ENCODE measurements at regions not wholly inside any gene's neighbourhood (a gene's known extent, or its start where the extent isn't known, plus 50 kb on each side); places are given as distances from the start of the nearest gene placed in this dataset.

- in situ Hi-C loops (cut with MboI; ENCODE audit: low sequenced_read_pairs) = no loop called here
Observed at GRCh38 chr5:112112346-112112745, 306.7 kb downstream of the EPB41L4A start.

GRCh38 chr5:112109331-112110007 is 309.6 kb downstream of the EPB41L4A start:
- in situ Hi-C loops (cut with MboI; ENCODE audit: low sequenced_read_pairs) = no loop called here

GRCh38 chr5:112106878-112107277 is 312.2 kb downstream of the EPB41L4A start:
- in situ Hi-C loops (cut with MboI; ENCODE audit: low sequenced_read_pairs) = no loop called here

- in situ Hi-C loops (cut with MboI; ENCODE audit: low sequenced_read_pairs) = no loop called here
Observed at GRCh38 chr5:112097768-112098167, 321.3 kb downstream of the EPB41L4A start.

- in situ Hi-C loops (cut with MboI; ENCODE audit: low sequenced_read_pairs) = no loop called here
Observed at GRCh38 chr5:112087222-112087621, 330.2 kb upstream of the NREP start.

GRCh38 chr5:112086740-112087139 is 329.7 kb upstream of the NREP start:
- in situ Hi-C loops (cut with MboI; ENCODE audit: low sequenced_read_pairs) = no loop called here

- in situ Hi-C loops (cut with MboI; ENCODE audit: low sequenced_read_pairs) = no loop called here
Observed at GRCh38 chr5:112084149-112084548, 327.2 kb upstream of the NREP start.

GRCh38 chr5:112083623-112084022 is 326.6 kb upstream of the NREP start:
- in situ Hi-C loops (cut with MboI; ENCODE audit: low sequenced_read_pairs) = no loop called here

- in situ Hi-C loops (cut with MboI; ENCODE audit: low sequenced_read_pairs) = no loop called here
Observed at GRCh38 chr5:112077180-112077579, 320.2 kb upstream of the NREP start.

- in situ Hi-C loops (cut with MboI; ENCODE audit: low sequenced_read_pairs) = no loop called here
Observed at GRCh38 chr5:112070022-112070421, 313.0 kb upstream of the NREP start.

- in situ Hi-C loops (cut with MboI; ENCODE audit: low sequenced_read_pairs) = no loop called here
Observed at GRCh38 chr5:112069329-112069728, 312.3 kb upstream of the NREP start.

GRCh38 chr5:112068593-112068992 is 311.6 kb upstream of the NREP start:
- in situ Hi-C loops (cut with MboI; ENCODE audit: low sequenced_read_pairs) = no loop called here

GRCh38 chr5:112065781-112066180 is 308.8 kb upstream of the NREP start:
- in situ Hi-C loops (cut with MboI; ENCODE audit: low sequenced_read_pairs) = no loop called here

- in situ Hi-C loops (cut with MboI; ENCODE audit: low sequenced_read_pairs) = no loop called here
Observed at GRCh38 chr5:112064956-112065355, 308.0 kb upstream of the NREP start.

GRCh38 chr5:112064271-112064701 is 307.3 kb upstream of the NREP start:
- in situ Hi-C loops (cut with MboI; ENCODE audit: low sequenced_read_pairs) = no loop called here

GRCh38 chr5:112063856-112064255 is 306.9 kb upstream of the NREP start:
- in situ Hi-C loops (cut with MboI; ENCODE audit: low sequenced_read_pairs) = no loop called here

GRCh38 chr5:112063191-112063590 is 306.2 kb upstream of the NREP start:
- in situ Hi-C loops (cut with MboI; ENCODE audit: low sequenced_read_pairs) = no loop called here

GRCh38 chr5:112062181-112062580 is 305.2 kb upstream of the NREP start:
- in situ Hi-C loops (cut with MboI; ENCODE audit: low sequenced_read_pairs) = no loop called here

GRCh38 chr5:112061666-112062065 is 304.7 kb upstream of the NREP start:
- in situ Hi-C loops (cut with MboI; ENCODE audit: low sequenced_read_pairs) = no loop called here

GRCh38 chr5:112059579-112060135 is 302.7 kb upstream of the NREP start:
- in situ Hi-C loops (cut with MboI; ENCODE audit: low sequenced_read_pairs) = no loop called here

GRCh38 chr5:112049738-112050137 is 292.7 kb upstream of the NREP start:
- in situ Hi-C loops (cut with MboI; ENCODE audit: low sequenced_read_pairs) = no loop called here

- in situ Hi-C loops (cut with MboI; ENCODE audit: low sequenced_read_pairs) = no loop called here
Observed at GRCh38 chr5:112036206-112036605, 279.2 kb upstream of the NREP start.

- in situ Hi-C loops (cut with MboI; ENCODE audit: low sequenced_read_pairs) = no loop called here
Observed at GRCh38 chr5:112034421-112034979, 277.5 kb upstream of the NREP start.
